Testis (tissue), 2 donors: ENCODE measurements at regions not wholly inside any gene's neighbourhood (a gene's known extent, or its start where the extent isn't known, plus 50 kb on each side); places are given as distances from the start of the nearest gene placed in this dataset.

Source experiments
- CTCF ChIP-seq, 3 experiments: fragments of 450-650 bp in 2 of 3; fragments of 200-600 bp in 1 of 3; sonication (generic) in 1 of 3; IDR thresholded peaks; one replicate each; pipeline ENCODE4 v1.5.1; 2016 to 2019; ENCODE audit warnings: antibody characterized with exemption in 3 of 3, mild to moderate bottlenecking in 2 of 3, moderate library complexity in 1 of 3
- POLR2A ChIP-seq: fragments of 450-650 bp; IDR thresholded peaks from one replicate; pipeline ENCODE4 v1.6.1; 2017; ENCODE audit warnings: antibody characterized with exemption, mild to moderate bottlenecking, moderate library complexity

- TF ChIP-seq CTCF (IDR thresholded peaks at IDR 0.05) (no peak), POLR2A (no peak)
Observed at GRCh38 chr13:93060144-93060543, 166.5 kb upstream of the GPC6 start.
